ENCODE measurements at regions not wholly inside any gene's neighbourhood (a gene's known extent, or its start where the extent isn't known, plus 50 kb on each side); places are given as distances from the start of the nearest gene placed in this dataset.

GRCh38 chr13:63864171-63864902, 2448.7 kb upstream of the PCDH20 start:
- no peak for DNase-seq (ENCODE audit: low spot score)
- Histone ChIP-seq H3K9me3 (no peaks in the 10 kb centered on the region), H3K27me3 (replicated peaks; ENCODE audit: insufficient read depth) (no peaks in the 10 kb centered on the region), H3K4me3 (no peak overlapping the region), H3K36me3 (no peaks in the 10 kb centered on the region), H3K4me1 (ENCODE audit: control insufficient read depth in 1 of 2, low read depth in 2 of 2) (no peaks in the 10 kb centered on the region), H3K27ac (no peak overlapping the region)
- ATAC-seq (ENCODE audit: insufficient number of reproducible peaks, low FRiP score, low read depth) = no peak
- TF ChIP-seq CTCF (IDR thresholded peaks at IDR 0.05) = no peak

DNA sequence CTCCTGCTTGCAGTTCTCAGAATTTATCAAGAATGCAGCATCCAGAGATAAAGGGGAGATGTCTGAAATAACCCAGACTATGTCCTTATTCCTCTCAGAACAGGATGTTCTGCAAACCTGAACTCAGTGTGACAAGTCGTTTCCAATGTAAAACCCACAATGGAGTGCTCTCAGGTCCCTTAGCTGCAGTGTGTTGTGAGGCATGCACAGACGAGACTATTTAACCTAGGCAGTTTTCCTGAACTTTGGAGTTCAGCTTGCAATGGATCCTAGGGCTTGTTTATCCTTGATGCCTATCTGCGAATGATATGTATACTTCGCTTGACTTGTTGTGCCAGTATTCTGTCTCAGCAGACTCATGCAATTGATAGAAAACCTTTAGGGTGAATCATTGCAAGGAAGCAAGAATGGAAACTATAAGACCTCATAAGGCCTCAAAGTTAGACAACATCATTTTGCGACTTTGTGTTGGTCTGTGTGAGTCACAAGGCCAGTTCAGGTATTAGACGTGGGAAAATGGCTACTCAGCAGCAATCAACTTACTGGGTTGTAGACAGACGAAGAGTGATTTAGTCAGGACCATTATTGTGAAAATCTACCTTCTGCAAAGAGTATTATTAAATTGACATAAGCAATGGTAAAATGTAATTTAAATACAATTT, 2439.9 kb upstream of the PCDH20 start:
- TF ChIP-seq CTCF (IDR thresholded peaks at IDR 0.05) = no peak

GRCh38 chr13:63853816-63854215, 2438.2 kb upstream of the PCDH20 start:
- no peaks in the 10 kb centered on the region for H3K9me3 ChIP-seq
- no peaks in the 10 kb centered on the region for H3K36me3 ChIP-seq
- H3K27me3 ChIP-seq (replicated peaks; ENCODE audit: insufficient read depth) = no peaks in the 10 kb centered on the region
- H3K27ac ChIP-seq = no peak overlapping the region
- no peak overlapping the region for H3K4me3 ChIP-seq
- DNase-seq (ENCODE audit: low spot score) (no peak), ATAC-seq (ENCODE audit: insufficient number of reproducible peaks, low FRiP score, low read depth) (no peak)
- no peak for TF ChIP-seq CTCF (IDR thresholded peaks at IDR 0.05)
- H3K4me1 ChIP-seq (ENCODE audit: control insufficient read depth in 1 of 2, low read depth in 2 of 2) = no peaks in the 10 kb centered on the region

More for the DNA sequence above, 2439.9 kb upstream of the PCDH20 start:
- Histone ChIP-seq H3K27ac (no peak overlapping the region), H3K36me3 (no peaks in the 10 kb centered on the region), H3K4me3 (no peak overlapping the region), H3K4me1 (ENCODE audit: control insufficient read depth in 1 of 2, low read depth in 2 of 2) (no peaks in the 10 kb centered on the region), H3K9me3 (no peaks in the 10 kb centered on the region), H3K27me3 (replicated peaks; ENCODE audit: insufficient read depth) (no peaks in the 10 kb centered on the region)
- DNase-seq (ENCODE audit: low spot score) (no peak), ATAC-seq (ENCODE audit: insufficient number of reproducible peaks, low FRiP score, low read depth) (no peak)

DNA sequence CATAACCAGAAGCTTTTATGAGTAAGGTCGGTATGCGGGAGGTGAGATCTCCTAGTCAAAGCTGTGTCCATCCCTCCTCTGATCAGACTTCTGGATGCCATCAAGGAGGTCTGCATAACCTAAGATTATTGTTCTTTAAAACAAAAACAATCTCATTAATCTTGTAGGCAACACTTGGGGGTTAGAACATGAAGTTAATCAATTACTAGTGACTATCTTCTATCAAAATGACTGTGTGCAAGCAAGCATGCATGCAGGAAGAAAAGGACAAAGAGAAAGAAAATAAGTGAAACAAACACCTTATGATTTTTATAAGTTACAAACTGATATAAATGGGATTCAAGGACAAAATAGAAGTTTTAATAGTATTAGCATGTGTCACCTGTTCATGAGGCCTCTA, 2435.9 kb upstream of the PCDH20 start:
- no peaks in the 10 kb centered on the region for H3K9me3 ChIP-seq
- ATAC-seq (ENCODE audit: insufficient number of reproducible peaks, low FRiP score, low read depth) (no peak), DNase-seq (ENCODE audit: low spot score) (no peak)
- H3K36me3 ChIP-seq = no peaks in the 10 kb centered on the region
- no peak overlapping the region for H3K27ac ChIP-seq
- TF ChIP-seq CTCF (IDR thresholded peaks at IDR 0.05) = no peak
- no peaks in the 10 kb centered on the region for H3K4me1 ChIP-seq (ENCODE audit: control insufficient read depth in 1 of 2, low read depth in 2 of 2)
- no peak overlapping the region for H3K4me3 ChIP-seq
- H3K27me3 ChIP-seq (replicated peaks; ENCODE audit: insufficient read depth) = no peaks in the 10 kb centered on the region

- ATAC-seq (ENCODE audit: insufficient number of reproducible peaks, low FRiP score, low read depth) (no peak), DNase-seq (ENCODE audit: low spot score) (no peak)
- Histone ChIP-seq H3K27me3 (replicated peaks; ENCODE audit: insufficient read depth) (no peaks in the 10 kb centered on the region), H3K27ac (no peak overlapping the region), H3K4me1 (ENCODE audit: control insufficient read depth in 1 of 2, low read depth in 2 of 2) (no peaks in the 10 kb centered on the region), H3K9me3 (no peaks in the 10 kb centered on the region), H3K36me3 (no peaks in the 10 kb centered on the region), H3K4me3 (no peak overlapping the region)
- no peak for TF ChIP-seq CTCF (IDR thresholded peaks at IDR 0.05)
Observed at GRCh38 chr13:63843766-63844699, 2428.4 kb upstream of the PCDH20 start.
